BE2C (cell line): ENCODE measurements at regions not wholly inside any gene's neighbourhood (a gene's known extent, or its start where the extent isn't known, plus 50 kb on each side); places are given as distances from the start of the nearest gene placed in this dataset.

Source experiments
- DNase-seq: peaks from one replicate; pipeline ENCODE4 v3.0.0-alpha.2; 2020
- H3K27me3 ChIP-seq: fragments of 250-450 bp; sonication (Bioruptor Pico); 2 replicates; pipeline ENCODE4 v1.5.1; 2020; ENCODE audit warnings: mild to moderate bottlenecking
- H3K36me3 ChIP-seq: fragments of 250-450 bp; sonication (Bioruptor Pico); 2 replicates; pipeline ENCODE4 v1.5.1; 2020; ENCODE audit warnings: mild to moderate bottlenecking
- H3K4me1 ChIP-seq: fragments of 250-450 bp; sonication (Bioruptor Pico); 2 replicates; pipeline ENCODE4 v1.5.1; 2020
- H3K4me3 ChIP-seq: 2 replicates; pipeline ENCODE4 v1.5.1; 2011; ENCODE audit warnings: low read depth, low read length
- H3K9me3 ChIP-seq: fragments of 250-450 bp; sonication (Bioruptor Pico); 2 replicates; pipeline ENCODE4 v1.5.1; 2020
- TF ChIP-seq, protein P1 (sequence below): IDR thresholded peaks from 2 replicates; pipeline ENCODE4 v1.5.1; 2012; ENCODE audit warnings: mild to moderate bottlenecking, low read depth, low read length

DNA sequence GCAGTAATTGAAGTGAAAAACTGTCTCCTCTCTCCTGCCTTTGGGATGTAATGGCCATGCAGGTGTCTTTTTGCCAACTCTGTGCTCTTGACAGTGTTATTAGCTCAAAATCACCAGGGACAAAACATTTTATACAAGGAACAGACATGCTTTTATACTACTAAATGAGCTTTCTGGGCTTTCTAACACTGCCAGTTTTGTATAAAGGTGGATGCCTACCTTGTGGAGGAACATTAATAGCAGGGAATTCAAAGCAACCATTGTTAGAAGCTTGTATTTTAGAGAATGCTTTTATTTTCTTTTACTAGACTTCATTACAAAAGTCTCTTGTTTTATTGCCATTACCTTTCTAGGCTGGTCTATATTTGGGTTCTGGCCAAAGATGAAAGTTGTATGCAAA lies 54.7 kb upstream of the ARSJ start:
- no peaks in the 10 kb centered on the region for H3K27me3 ChIP-seq
- H3K4me3 ChIP-seq = no peak overlapping the region
- no peaks in the 10 kb centered on the region for H3K4me1 ChIP-seq
- H3K36me3 ChIP-seq = no peaks in the 10 kb centered on the region
- DNase-seq = no peak
- TF ChIP-seq, protein P1, sequence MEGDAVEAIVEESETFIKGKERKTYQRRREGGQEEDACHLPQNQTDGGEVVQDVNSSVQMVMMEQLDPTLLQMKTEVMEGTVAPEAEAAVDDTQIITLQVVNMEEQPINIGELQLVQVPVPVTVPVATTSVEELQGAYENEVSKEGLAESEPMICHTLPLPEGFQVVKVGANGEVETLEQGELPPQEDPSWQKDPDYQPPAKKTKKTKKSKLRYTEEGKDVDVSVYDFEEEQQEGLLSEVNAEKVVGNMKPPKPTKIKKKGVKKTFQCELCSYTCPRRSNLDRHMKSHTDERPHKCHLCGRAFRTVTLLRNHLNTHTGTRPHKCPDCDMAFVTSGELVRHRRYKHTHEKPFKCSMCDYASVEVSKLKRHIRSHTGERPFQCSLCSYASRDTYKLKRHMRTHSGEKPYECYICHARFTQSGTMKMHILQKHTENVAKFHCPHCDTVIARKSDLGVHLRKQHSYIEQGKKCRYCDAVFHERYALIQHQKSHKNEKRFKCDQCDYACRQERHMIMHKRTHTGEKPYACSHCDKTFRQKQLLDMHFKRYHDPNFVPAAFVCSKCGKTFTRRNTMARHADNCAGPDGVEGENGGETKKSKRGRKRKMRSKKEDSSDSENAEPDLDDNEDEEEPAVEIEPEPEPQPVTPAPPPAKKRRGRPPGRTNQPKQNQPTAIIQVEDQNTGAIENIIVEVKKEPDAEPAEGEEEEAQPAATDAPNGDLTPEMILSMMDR = no peak
- H3K9me3 ChIP-seq = no peaks in the 10 kb centered on the region

DNA sequence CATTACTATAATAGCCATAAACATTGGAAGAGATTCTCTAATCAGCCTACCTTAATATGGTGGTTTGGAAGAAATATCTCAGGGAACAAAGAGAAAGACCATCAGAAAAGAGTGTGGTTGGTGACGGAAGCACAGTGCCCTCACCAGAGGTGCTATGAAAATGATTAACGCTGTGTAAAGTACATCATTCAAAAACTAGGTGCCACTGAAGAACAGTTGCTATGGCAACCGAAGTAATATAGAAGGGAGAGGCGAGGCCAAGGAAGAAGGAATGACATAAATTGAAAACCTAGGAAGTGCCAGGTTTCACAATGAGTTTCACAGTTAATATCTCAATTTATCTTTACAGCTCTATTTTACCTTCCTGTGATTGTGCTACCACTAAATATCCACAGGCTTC lies 57.0 kb upstream of the ARSJ start:
- Histone ChIP-seq H3K4me3 (no peak overlapping the region), H3K4me1 (0 out of 2 replicates have a peak, but pooled peaks cover 6% of the 10 kb centered on the region), H3K9me3 (no peaks in the 10 kb centered on the region), H3K36me3 (no peaks in the 10 kb centered on the region), H3K27me3 (no peaks in the 10 kb centered on the region)
- TF ChIP-seq, protein P1 = no peak
- no peak for DNase-seq

GRCh38 chr4:114036864-114037263 lies 57.4 kb upstream of the ARSJ start:
- TF ChIP-seq, protein P1 = no peak
- H3K4me1 ChIP-seq = 0 out of 2 replicates have a peak, but pooled peaks cover 6% of the 10 kb centered on the region
- no peak overlapping the region for H3K4me3 ChIP-seq
- H3K27me3 ChIP-seq = no peaks in the 10 kb centered on the region
- no peaks in the 10 kb centered on the region for H3K9me3 ChIP-seq
- DNase-seq = no peak
- no peaks in the 10 kb centered on the region for H3K36me3 ChIP-seq

DNA sequence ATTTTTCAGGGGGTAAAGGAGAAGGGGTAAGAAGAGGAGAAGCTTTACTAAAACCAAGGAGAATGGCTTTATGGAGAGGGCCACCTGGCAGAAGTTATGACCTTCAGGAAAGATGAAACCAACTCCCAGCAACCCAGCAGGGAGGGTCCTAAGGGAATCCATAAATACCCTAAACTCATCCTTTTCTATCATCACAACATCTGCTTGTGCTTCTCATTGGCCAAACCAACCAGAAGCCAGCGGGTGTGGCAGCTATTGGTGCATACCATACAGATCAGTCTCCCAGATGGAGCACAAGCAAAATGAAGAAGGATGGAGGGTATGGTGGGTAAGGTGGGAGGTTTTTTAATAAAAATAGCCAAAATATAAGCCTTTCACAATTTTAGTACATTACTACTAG lies 58.5 kb upstream of the ARSJ start:
- Histone ChIP-seq H3K4me3 (no peak overlapping the region), H3K36me3 (no peaks in the 10 kb centered on the region), H3K27me3 (no peaks in the 10 kb centered on the region), H3K4me1 (0 out of 2 replicates have a peak, but pooled peaks cover 6% of the 10 kb centered on the region), H3K9me3 (no peaks in the 10 kb centered on the region)
- DNase-seq = no peak
- TF ChIP-seq, protein P1 = no peak

- DNase-seq = no peak
- TF ChIP-seq, protein P1 = no peak
- H3K9me3 ChIP-seq = no peaks in the 10 kb centered on the region
- no peak overlapping the region for H3K4me3 ChIP-seq
- no peaks in the 10 kb centered on the region for H3K36me3 ChIP-seq
- 0 out of 2 replicates have a peak, but pooled peaks cover 6% of the 10 kb centered on the region for H3K4me1 ChIP-seq
- H3K27me3 ChIP-seq = no peaks in the 10 kb centered on the region
These were observed 59.4 kb upstream of the ARSJ start for GRCh38 chr4:114038762-114039387.

DNA sequence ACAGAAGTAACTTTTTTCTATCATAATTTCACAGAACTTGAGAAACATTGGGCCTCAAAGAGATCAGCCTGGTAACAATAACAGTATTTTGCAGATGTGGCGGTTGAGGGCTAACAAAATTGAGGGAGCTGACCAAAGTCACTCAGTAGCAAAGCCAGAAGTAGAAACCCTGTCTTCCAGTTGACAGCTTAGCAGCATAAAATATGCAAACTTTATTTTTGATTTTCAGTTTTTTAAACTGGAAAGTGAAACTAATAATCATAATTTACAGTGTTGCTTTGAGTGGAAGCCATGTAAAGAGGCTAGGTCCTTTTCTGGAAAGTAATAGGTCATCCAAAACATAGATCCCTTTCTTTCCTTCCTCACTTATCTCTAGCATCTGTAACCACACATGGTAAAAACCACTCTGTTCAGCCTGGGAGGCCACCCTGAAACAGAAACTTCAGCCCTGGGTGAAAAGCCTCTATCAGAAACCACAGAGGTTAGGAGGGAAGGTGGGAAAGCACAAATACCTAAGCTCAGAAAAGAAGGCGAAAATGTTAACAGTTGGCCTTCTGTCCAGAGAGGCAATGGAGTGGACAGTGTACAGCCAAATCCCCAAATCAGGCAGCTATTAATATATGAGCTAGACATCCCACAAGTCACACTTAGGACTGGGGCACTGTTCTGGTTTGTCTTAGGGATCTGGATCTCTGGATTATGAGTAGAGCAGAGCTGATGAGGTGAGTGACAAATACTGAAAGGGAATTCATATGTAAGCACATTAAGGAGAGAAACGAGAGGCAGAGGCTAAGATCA lies 61.1 kb upstream of the ARSJ start:
- H3K9me3 ChIP-seq = no peaks in the 10 kb centered on the region
- H3K4me3 ChIP-seq = no peak overlapping the region
- no peak for DNase-seq
- TF ChIP-seq, protein P1 = no peak
- no peaks in the 10 kb centered on the region for H3K27me3 ChIP-seq
- 0 out of 2 replicates have a peak, but pooled peaks cover 6% of the 10 kb centered on the region for H3K4me1 ChIP-seq
- no peaks in the 10 kb centered on the region for H3K36me3 ChIP-seq
